ENCODE measurements at regions not wholly inside any gene's neighbourhood (a gene's known extent, or its start where the extent isn't known, plus 50 kb on each side); places are given as distances from the start of the nearest gene placed in this dataset.
"Not testable (repeated sequence)": the region's sequence is repeated elsewhere in the genome, so short reads cannot be mapped to it uniquely, and the experiment has no call there.

DNA sequence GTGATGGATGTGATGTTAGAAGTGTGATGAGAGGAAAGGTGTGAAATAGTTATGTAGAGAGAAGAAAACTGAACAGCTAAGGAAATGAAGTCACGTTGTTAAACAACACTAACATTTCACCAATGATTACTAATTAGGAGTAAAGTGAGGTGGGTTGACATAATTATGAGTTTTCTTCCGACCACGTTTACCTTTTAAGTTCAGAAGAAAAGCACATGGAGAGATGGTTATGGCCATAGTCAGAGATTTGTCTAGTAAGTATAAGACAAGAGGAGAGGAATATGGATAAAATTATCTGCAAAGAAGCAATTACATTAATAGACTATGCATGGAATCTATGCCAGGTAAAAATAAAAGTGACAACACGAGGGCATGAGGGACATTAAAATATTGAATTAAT lies 551.3 kb upstream of the TECRL start:
- DNase-seq, result no peak

- DNase-seq, result no peak
Measured at GRCh38 chr4:64940698-64941097, 531.4 kb upstream of the TECRL start.

DNA sequence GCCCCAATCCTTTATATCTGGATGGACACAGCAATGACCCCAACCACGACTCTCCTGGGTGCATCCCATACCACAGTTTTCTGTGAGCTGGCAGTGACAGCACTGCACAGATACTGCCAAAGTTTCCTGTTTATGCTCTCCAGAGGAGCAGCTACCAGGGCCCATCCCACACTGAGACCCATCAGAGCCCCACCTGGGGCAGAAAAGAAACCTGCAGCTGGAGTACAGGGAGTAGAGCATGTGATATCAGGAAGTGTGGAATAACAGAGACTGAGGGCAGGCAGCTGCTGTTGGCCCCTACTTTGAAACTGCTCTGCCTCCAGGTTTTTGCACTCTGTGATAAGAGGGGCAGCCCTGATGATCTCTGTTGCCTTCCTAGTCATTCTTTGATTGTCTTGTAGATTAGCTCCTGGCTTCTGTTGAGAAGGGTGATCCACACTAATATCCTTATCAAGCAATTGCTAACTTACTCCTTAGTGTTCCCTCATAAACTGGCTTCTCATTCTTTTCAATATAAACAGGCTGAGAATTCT lies 526.3 kb upstream of the TECRL start:
- no peak for DNase-seq

DNA sequence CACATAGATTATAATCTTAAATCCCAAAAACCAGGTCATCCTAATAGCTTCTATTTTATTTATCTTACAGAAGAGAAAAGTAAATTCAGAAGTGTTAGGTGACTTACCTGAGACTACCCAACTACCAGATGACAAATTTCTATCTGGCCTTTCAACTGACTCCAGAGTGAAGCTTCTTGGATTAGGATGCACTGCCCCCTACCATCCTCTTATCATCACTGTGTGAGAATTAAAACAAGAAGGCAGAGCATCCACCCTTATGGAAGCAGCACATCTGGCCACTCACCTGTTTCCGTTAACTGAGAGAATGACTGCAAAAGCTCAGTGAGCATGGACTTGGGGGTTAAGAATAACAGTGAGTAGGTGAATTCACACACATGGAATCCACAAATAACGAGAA lies 502.6 kb upstream of the TECRL start:
- DNase-seq, result no peak

DNA sequence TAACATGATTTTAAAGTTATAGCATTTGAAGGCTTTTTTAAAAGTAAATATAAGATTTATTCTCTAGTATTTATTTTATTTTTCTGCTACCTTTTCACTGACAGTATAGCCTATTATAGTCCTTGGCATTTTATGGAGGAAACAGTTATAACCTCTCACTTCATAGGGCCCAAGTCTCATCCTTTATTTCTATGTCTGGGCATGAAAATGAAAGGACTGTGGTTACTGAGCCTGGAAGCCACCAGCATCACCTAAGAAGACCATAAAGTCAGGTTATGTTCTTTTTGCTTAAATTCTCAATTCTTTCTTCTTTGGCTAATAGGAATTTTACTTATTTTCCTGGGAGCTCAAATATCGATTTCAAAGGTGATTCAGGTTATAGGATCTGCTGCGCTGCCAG lies 494.7 kb upstream of the TECRL start:
- no peak for DNase-seq

- DNase-seq, result no peak
Measured at GRCh38 chr4:64899563-64899962, 490.3 kb upstream of the TECRL start.

DNA sequence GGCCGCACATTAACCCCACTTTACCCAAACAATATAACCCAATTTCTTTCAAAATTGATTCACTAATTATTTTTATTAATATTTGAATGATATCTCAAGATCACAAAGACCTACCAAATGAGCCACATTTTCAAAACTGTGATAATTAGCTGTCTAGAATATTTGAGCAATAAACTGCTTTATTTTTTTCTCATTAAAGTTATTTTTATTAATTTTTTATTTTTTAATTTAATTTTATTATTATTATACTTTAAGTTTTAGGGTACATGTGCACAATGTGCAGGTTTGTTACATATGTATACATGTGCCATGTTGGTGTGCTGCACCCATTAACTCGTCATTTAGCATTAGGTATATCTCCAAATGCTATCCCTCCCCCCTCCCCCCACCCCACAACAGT lies 489.8 kb upstream of the TECRL start:
- not testable (repeated sequence) for DNase-seq

- DNase-seq, result no peak
Measured at GRCh38 chr4:64897683-64898082, 488.4 kb upstream of the TECRL start.

DNA sequence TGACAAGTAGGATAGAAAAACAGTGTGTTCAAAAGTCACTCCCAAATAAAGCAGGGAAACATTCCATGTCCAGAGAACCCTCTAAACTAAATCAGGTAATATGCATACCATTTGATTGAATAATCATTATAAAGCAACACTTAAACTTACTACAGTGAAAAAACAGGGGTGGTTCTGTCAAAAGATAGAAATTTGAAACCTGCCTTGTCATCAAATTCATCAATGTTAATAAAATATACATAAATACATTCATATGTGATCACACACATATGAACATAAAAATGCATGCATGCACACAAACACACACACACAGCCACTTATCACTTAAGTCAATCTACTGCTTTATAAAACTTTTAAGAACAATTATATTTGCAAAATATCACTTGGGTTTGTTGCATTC lies 485.8 kb upstream of the TECRL start:
- DNase-seq, result no peak

- no peak for DNase-seq
Measured at GRCh38 chr4:64893205-64893604, 484.0 kb upstream of the TECRL start.

DNA sequence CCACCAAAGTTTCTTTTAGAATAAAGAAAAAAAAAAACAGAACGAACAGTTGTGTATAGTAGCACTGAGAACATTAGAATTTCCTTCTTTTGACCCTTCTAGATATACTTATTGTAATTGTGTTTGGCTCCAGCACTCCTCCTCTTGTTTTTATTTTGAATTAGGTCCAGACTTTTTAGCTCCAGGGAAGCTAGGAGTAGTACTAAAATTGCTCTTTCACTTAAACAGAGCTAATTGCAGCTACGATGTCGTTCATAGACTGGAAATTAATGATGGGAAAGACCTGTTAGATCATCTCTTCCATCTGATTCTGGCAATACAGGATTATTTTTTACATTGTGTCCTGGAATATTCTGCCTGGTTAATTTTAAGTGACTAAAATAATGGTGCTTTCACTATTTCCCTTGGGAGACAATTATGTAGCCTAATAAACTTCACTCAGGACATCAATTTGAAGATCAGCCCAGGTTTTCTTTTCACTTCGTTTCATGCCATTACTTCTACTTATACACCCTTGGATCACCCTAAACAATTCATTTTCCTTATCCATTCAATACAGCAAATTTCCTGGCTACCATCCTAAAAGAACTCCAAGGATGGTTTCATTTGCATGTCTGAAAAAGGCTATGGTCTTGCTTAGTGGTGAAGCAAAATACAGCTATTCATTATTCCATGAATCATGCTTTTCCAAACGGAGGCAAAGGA lies 480.8 kb upstream of the TECRL start:
- DNase-seq, result no peak

- DNase-seq, result no peak
Measured at GRCh38 chr4:64883087-64883807, 474.0 kb upstream of the TECRL start.

DNA sequence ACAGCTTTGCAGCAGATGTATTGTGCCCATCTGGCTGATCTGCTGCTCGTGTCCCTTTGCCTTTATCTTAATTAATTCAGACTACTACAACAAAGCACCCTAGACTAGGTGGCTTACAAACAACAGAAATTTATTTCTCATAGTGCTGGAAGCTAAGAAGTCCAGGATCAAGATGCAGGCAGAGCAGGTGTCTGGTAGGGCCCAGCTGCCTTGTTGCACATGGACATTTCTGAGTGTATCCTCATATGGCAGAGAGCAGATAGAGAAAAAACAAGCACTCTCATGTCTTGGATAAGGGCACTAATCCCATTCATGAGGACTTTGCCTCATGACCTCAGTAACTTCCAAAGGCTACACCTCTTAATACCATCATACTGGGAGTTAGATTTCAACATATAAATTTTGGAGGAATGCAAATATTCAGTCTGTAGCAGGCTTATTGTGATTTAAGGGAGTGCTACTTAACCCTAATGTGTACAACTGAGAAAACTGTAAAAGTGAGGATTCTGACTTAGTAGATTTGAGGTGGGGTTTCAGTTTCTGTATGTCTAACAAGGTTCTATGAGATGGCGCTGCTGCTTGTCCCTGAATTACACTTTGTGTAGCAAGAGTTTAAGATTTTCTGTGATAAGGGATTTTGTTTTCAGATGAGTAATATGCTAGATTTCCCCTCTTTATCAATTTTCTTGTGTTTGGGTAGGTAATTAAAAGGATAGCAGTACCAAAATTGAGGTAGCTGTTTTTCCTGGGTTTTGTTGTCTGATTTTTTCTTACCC lies 473.2 kb upstream of the TECRL start:
- DNase-seq, result no peak

GRCh38 chr4:64880557-64880956 lies 471.3 kb upstream of the TECRL start:
- no peak for DNase-seq

GRCh38 chr4:64876021-64876420 lies 466.8 kb upstream of the TECRL start:
- DNase-seq, result peak in 1 of 2 donors; percentile 39

GRCh38 chr4:64870558-64870957 lies 461.3 kb upstream of the TECRL start:
- DNase-seq, result no peak

- no peak for DNase-seq
Measured at GRCh38 chr4:64857815-64858214, 448.6 kb upstream of the TECRL start.

DNA sequence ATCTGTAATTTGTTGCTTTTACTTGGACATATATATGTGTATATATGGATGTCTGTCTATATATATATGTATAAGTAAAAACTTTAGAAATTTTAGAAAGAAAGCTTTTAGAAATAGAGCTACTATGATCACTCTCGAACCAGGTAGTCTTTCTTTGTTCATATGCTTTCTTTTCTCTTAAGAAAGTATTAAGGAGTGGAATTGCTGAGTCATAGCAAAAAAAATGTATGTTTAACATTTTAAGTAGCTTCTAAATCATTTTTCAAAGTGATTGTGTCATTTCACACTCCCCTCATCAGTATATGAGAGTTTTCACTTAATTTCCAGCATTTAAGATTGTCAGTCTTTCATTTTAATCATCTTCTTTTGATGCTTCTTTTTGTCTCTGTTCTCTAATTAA lies 447.9 kb upstream of the TECRL start:
- no peak for DNase-seq

DNA sequence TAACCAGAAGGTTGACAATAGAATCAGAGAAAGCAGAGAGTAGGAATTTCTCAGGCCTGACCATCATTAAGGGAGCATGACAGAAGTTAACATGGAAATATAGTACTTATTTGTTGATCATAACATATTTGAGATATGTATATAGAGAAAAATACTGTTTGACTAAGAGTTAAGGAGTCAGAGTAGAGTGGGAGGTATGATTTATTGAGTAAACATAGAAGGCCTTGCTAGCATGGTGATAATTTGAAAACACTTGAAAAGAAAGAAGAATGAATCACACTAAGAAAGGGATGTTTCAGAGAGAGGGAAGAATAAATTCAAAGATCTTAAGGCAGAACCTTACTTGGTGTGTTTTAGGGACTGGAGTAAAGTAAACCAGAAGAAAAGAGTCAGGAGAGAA lies 437.2 kb upstream of the TECRL start:
- DNase-seq, result no peak

DNA sequence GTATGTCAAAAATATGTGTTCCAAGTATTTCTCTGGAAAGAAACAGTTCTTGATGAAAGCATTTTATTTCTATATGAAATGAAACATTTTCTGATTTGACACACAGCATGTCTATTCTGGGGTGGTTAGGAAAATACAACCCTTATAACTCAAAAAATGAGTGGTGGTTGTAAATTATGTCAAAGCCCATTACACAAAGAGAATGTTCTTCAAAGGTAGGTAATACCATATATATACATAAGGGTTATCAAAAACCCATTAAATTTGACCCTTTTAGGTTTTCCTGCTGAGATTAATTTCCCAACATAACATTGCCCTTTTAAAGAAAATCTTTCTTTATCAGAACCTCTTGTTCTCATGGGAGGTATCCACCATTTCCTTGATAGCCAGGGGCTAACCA lies 420.5 kb upstream of the TECRL start:
- no peak for DNase-seq

DNA sequence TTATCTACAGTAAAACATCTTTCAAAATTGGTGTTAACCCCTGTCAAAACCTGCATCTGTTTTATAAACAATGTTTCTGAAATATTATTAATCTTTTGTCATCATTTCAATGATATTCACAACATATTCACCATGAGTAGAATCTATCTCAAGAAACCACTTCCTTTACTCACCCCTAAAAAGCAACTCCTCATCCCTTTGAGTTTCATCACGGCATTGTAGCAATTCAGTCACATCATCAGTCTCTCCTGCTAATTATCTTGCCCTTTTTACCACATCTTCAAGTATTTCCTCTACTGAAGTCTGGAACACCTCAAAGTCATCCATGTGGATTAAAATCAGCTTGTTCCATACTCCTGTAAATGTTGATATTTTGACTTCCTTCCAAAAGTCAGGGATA lies 415.3 kb upstream of the TECRL start:
- DNase-seq, result no peak

GRCh38 chr4:64822405-64822804 lies 413.2 kb upstream of the TECRL start:
- no peak for DNase-seq

DNA sequence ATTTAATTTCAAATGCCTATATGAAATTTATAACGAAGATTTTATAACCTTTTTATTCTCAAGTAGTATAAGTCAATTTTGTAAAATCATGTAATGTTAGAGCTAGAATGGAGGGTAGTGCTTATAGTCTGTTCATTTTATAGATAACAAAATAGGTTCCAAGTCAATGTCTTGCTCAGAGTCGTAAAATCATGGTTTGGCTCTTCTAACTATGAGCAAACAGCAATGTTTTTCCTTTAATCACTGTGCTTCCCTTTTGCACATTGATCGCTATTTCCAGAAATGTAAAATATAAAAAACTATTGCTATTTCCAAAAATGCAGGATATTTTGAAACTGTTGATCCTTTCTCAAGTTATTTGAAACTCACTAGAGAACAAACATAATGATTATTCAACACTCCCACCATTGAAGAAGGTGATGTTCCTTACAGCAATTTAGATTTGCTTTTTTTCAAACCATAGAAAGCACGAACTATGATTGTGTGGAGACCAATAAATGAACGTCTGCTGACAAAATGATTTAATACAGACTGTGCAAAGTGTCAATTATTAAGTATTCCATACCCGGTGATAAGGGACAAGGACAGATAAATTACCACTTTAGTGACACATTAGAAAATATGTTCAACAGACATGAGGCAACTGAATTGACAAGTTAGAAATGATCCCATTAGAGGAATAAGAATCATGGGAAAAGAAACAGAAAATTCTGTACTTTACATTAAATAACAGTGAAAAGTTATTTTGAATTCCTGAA lies 412.1 kb upstream of the TECRL start:
- DNase-seq, result no peak
